Neural cell (in vitro differentiated cells): ENCODE measurements at regions not wholly inside any gene's neighbourhood (a gene's known extent, or its start where the extent isn't known, plus 50 kb on each side); places are given as distances from the start of the nearest gene placed in this dataset.

Experiments
- CTCF ChIP-seq: fragments of 450-650 bp; IDR thresholded peaks from 2 replicates; pipeline ENCODE4 v1.5.1; 2014; ENCODE audit warnings: antibody characterized with exemption, mild to moderate bottlenecking, moderate library complexity; ENCODE audit not compliant: poor library complexity, severe bottlenecking
- EZH2 ChIP-seq: fragments of 200-600, 300-800 bp; shearing (Covaris generic), sonication (generic); IDR thresholded peaks from 2 replicates; pipeline ENCODE4 v1.6.1; 2014; ENCODE audit warnings: antibody characterized with exemption, low read length, borderline replicate concordance, mild to moderate bottlenecking; ENCODE audit not compliant: insufficient read depth, poor library complexity, severe bottlenecking
- MXI1 ChIP-seq: fragments of 450-650 bp; conservative IDR thresholded peaks from 2 replicates; pipeline ENCODE4 v1.6.1; 2014; ENCODE audit warnings: antibody characterized with exemption, mild to moderate bottlenecking; ENCODE audit not compliant: poor library complexity, severe bottlenecking
- POLR2AphosphoS5 ChIP-seq: IDR thresholded peaks from 2 replicates; pipeline ENCODE4 v1.6.1; 2012
- RAD21 ChIP-seq: fragments of 450-650 bp; conservative IDR thresholded peaks from 2 replicates; pipeline ENCODE4 v1.6.1; 2014; ENCODE audit warnings: antibody characterized with exemption, mild to moderate bottlenecking, moderate library complexity
- REST ChIP-seq: IDR thresholded peaks from 2 replicates; pipeline ENCODE4 v1.6.1; 2012; ENCODE audit warnings: borderline replicate concordance
- SMC3 ChIP-seq: fragments of 450-650 bp; conservative IDR thresholded peaks from 2 replicates; pipeline ENCODE4 v1.6.1; 2014; ENCODE audit warnings: antibody characterized with exemption, mild to moderate bottlenecking, moderate library complexity; ENCODE audit not compliant: poor library complexity
- TAF1 ChIP-seq: IDR thresholded peaks from 2 replicates; pipeline ENCODE4 v1.6.1; 2012; ENCODE audit warnings: low read depth

DNA sequence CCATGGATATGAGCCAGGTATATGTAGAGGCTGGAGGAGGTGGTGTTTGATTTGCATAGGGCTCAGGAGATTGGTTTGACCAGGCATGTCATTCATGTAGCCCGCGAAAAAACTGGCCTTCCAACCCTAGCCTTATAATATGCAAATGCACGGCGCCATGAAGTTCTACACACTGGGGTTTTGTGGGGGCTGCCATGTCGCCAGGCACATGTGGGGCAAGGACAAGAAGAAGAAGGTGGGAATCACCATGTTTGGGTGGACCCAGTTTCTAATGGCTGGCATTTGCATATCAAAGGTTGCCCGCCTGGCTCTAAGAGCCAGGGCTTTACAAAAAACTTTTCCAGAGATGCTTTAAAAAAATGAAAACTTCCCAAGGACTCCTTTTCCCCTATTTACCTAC is 1251.0 kb downstream of the PCDH18 start:
- TF ChIP-seq CTCF (no peak), EZH2 (no peak), RAD21 (no peak), SMC3 (no peak), MXI1 (no peak), REST (no peak), POLR2AphosphoS5 (no peak), TAF1 (no peak)
